GM12878 (cell line): ENCODE measurements at regions not wholly inside any gene's neighbourhood (a gene's known extent, or its start where the extent isn't known, plus 50 kb on each side); places are given as distances from the start of the nearest gene placed in this dataset.

Experiments used
- ATAC-seq: fragments of 200-7000 bp; cut with Tn5 transposase; 3 replicates; pipeline ENCODE4 v1.9.1; 2020; ENCODE audit warnings: mild to moderate bottlenecking, moderate library complexity
- BruUV-seq: library from RNA; stranded (reverse); fragments of 400-500 nt; replicated peaks from 2 replicates; lab custom pipeline; 2021; lab: Mats Ljungman, UMichigan
- CTCF ChIA-PET: fragments of 300-600 bp; sonication (Branson Sonifier 250); formaldehyde crosslinking; extraction: SDS; loops from one replicate; lab custom pipeline; 2021; ENCODE audit warnings: inconsistent platforms; lab: Yijun Ruan, JAX
- POLR2A ChIA-PET: fragments of 350-600 bp; formaldehyde crosslinking; extraction: SDS; loops from one replicate; lab custom pipeline; 2021; ENCODE audit warnings: inconsistent platforms; lab: Charles Lee
- RAD21 ChIA-PET: fragments of 300-600 bp; sonication (Branson Sonifier 250); formaldehyde crosslinking; loops from one replicate; lab custom pipeline; 2023; ENCODE audit warnings: antibody characterized with exemption; ENCODE audit not compliant: unreplicated experiment; lab: Charles Lee
- SMC1A ChIA-PET: fragments of 300-600 bp; sonication (Branson Sonifier 250); formaldehyde crosslinking; loops from one replicate; lab custom pipeline; 2023; ENCODE audit not compliant: unreplicated experiment, uncharacterized antibody; lab: Charles Lee
- DNase-seq: peaks from one replicate; pipeline ENCODE4 v3.0.0-alpha.2; 2011; ENCODE audit warnings: low read depth, low spot score
- FAIRE-seq: peaks from 3 replicates; lab custom pipeline; 2011; peaks lifted over from hg19 to GRCh38; lab: Jason Lieb, UNC
- H2AFZ ChIP-seq: 2 replicates; pipeline ENCODE4 v1.6.0; 2011; ENCODE audit warnings: low read depth, low read length, control low read depth; ENCODE audit not compliant: control insufficient read depth
- H3K27ac ChIP-seq: 2 replicates; pipeline ENCODE4 v1.5.1; 2011; ENCODE audit warnings: control low read depth; ENCODE audit not compliant: control insufficient read depth, insufficient read depth
- H3K27me3 ChIP-seq, 2 experiments: replicated peaks in 1 of 2; 2 replicates each; pipeline versions ENCODE4 v1.6.0 to v1.6.1; 2011; ENCODE audit warnings: low read length in 1 of 2; ENCODE audit not compliant: control insufficient read depth in 2 of 2, insufficient read depth in 2 of 2
- H3K36me3 ChIP-seq, 2 experiments: 2 replicates each; pipeline ENCODE4 v1.5.1; 2011; ENCODE audit warnings: low read length in 1 of 2; ENCODE audit not compliant: control insufficient read depth in 2 of 2, insufficient read depth in 2 of 2
- H3K4me1 ChIP-seq: 2 replicates; pipeline ENCODE4 v1.6.1; 2011; ENCODE audit warnings: mild to moderate bottlenecking, low read length, moderate library complexity, mixed read lengths; ENCODE audit not compliant: control insufficient read depth, insufficient read depth
- H3K4me2 ChIP-seq: 2 replicates; pipeline ENCODE4 v1.6.0; 2011; ENCODE audit warnings: control low read depth; ENCODE audit not compliant: control insufficient read depth, insufficient read depth
- H3K4me3 ChIP-seq: fragments of 200-600 bp; sonication (generic); 2 replicates; pipeline ENCODE4 v1.5.1; 2016
- H3K79me2 ChIP-seq: 2 replicates; pipeline ENCODE4 v1.6.0; 2011; ENCODE audit warnings: low read length; ENCODE audit not compliant: control insufficient read depth, insufficient read depth
- H3K9ac ChIP-seq: 2 replicates; pipeline ENCODE4 v1.8.0; 2011; ENCODE audit warnings: low read length, control low read depth, mixed read lengths; ENCODE audit not compliant: control insufficient read depth, insufficient read depth
- H3K9me3 ChIP-seq: replicated peaks from 3 replicates; pipeline ENCODE4 v1.5.1; 2011; ENCODE audit warnings: mild to moderate bottlenecking, low read length; ENCODE audit not compliant: control insufficient read depth, insufficient read depth
- H4K20me1 ChIP-seq: 2 replicates; pipeline ENCODE4 v1.6.0; 2011; ENCODE audit not compliant: control insufficient read depth, insufficient read depth
- ATF2 ChIP-seq: IDR thresholded peaks from 2 replicates; pipeline ENCODE4 v1.6.1; 2012; ENCODE audit warnings: low read length, inconsistent platforms
- BCL3 ChIP-seq: IDR thresholded peaks from 2 replicates; pipeline ENCODE4 v1.6.1; 2011; ENCODE audit warnings: borderline replicate concordance, low read depth, mild to moderate bottlenecking, moderate library complexity, low read length; ENCODE audit not compliant: insufficient read depth, poor library complexity, severe bottlenecking
- PKNOX1 ChIP-seq: fragments of 450-650 bp; IDR thresholded peaks from 2 replicates; pipeline ENCODE4 v1.6.1; 2016; ENCODE audit warnings: mild to moderate bottlenecking
- PRDM15 ChIP-seq: fragments of 450-650 bp; formaldehyde crosslinking; IDR thresholded peaks from 2 replicates; pipeline ENCODE4 v1.4.0; 2020; ENCODE audit warnings: mild to moderate bottlenecking, moderate library complexity
- WGBS: methylation state at CpG from one replicate; pipeline ENCODE4 v1.1.6; 2016; ENCODE audit warnings: low lambda C conversion rate; ENCODE audit not compliant: insufficient replicate concordance, insufficient coverage; ENCODE audit errors: missing lambda C conversion rate; 5-methylcytosine and 5-hydroxymethylcytosine counted together
- in situ Hi-C: fragments of 300-500 bp; cut with MboI; formaldehyde crosslinking; loops from 9 replicates; pipeline ENCODE4 v1.14.3; 2018; ENCODE audit warnings: mixed read lengths
- intact Hi-C: fragments of 100-400 bp; cut with micrococcal nuclease; formaldehyde crosslinking; loops from one replicate; pipeline ENCODE4 v1.14.2; 2022; ENCODE audit not compliant: unreplicated experiment

GRCh38 chr20:60967431-60968316 lies 284.4 kb upstream of the CDH4 start:
- Histone ChIP-seq H3K4me3 (no peak overlapping the region), H3K4me1 (no peaks in the 10 kb centered on the region), H2AFZ (no peak overlapping the region), H3K27ac (no peak overlapping the region), H3K9ac (no peak overlapping the region), H3K36me3 (no peaks in the 10 kb centered on the region), H3K9me3 (no peaks in the 10 kb centered on the region; the same call in 2 of the 3 replicates), H4K20me1 (no peaks in the 10 kb centered on the region), H3K4me2 (no peak overlapping the region), H3K79me2 (no peaks in the 10 kb centered on the region), H3K27me3 (no peaks in the 10 kb centered on the region)
- TF ChIP-seq BCL3, result no peak
- SMC1A ChIA-PET, result no interaction called here
- CTCF ChIA-PET, result no interaction called here
- FAIRE-seq (no peak), ATAC-seq (no peak), DNase-seq (no peak)
- POLR2A ChIA-PET, result no interaction called here
- WGBS, result 72% methylated on average over 30 of the region's 56 CpGs
- no TSS peak for BruUV-seq
- intact Hi-C loops (no loop called here), in situ Hi-C loops (loop anchor here (25.0 kb wide), 2 partner anchors 95 to 345 kb away; no protein-coding TSS in a partner anchor)
- RAD21 ChIA-PET, result no interaction called here

GRCh38 chr20:60968853-60969720 lies 283.0 kb upstream of the CDH4 start:
- Histone ChIP-seq H4K20me1 (no peaks in the 10 kb centered on the region), H3K27me3 (no peaks in the 10 kb centered on the region), H3K9ac (no peak overlapping the region), H3K4me3 (no peak overlapping the region), H3K27ac (no peak overlapping the region), H3K4me1 (no peaks in the 10 kb centered on the region), H3K36me3 (no peaks in the 10 kb centered on the region), H3K4me2 (no peak overlapping the region), H3K9me3 (no peaks in the 10 kb centered on the region; the same call in 2 of the 3 replicates), H2AFZ (no peak overlapping the region), H3K79me2 (no peaks in the 10 kb centered on the region)
- in situ Hi-C loops (loop anchor here (25.0 kb wide), 2 partner anchors 93 to 343 kb away; no protein-coding TSS in a partner anchor), intact Hi-C loops (no loop called here)
- no peak for ATAC-seq
- ChIA-PET POLR2A (no interaction called here), RAD21 (no interaction called here), SMC1A (no interaction called here), CTCF (no interaction called here)
- no TSS peak for BruUV-seq
- WGBS, result 32% methylated on average over 7 of the region's 7 CpGs
- no peak for DNase-seq
- no peak for FAIRE-seq
- TF ChIP-seq ATF2 (no peak), PKNOX1 (no peak), PRDM15 (CRISPR knock-in tag) (no peak)
